ENCODE measurements at regions not wholly inside any gene's neighbourhood (a gene's known extent, or its start where the extent isn't known, plus 50 kb on each side); places are given as distances from the start of the nearest gene placed in this dataset.

DNA sequence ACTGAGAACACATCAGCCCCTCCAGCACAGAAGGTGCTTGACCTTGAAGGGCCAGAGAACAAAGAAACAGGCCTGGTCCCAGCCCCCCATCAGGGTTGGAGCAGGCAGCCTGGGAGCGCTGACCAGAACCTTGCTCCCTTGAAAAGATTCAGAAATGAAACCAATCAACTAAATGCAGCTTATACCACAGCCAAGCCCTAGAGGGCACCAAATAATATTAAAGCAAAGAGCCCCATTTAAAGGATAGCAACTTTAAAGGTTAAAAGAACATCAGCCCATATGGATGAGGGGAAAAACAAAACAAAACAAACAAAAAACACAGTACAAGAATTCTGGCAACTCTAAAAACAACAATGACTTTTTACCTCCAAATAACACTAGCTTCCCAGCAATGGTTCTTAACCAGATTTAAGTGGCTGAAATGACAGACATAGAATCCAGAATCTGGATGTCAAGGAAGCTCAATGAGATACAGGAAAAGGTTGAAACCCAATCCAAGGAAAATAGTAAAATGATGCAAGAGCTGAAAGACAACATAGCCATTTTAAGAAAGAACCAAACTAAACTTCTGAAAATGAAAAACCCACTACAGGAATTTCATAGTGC lies 471.9 kb downstream of the MTRR start:
- peaks cover 2% of the 10 kb centered on the region for H3K9me3 ChIP-seq (ENCODE audit: control insufficient read depth, low read depth, low read length)
- no peaks in the 10 kb centered on the region for H3K36me3 ChIP-seq (ENCODE audit: control insufficient read depth in 2 of 2, extremely low read depth in 1 of 2, insufficient read depth in 2 of 2, low read length in 2 of 2)
- FAIRE-seq (no peak), DNase-seq (ENCODE audit: low read depth, low spot score) (no peak)
- TF ChIP-seq, protein P1, sequence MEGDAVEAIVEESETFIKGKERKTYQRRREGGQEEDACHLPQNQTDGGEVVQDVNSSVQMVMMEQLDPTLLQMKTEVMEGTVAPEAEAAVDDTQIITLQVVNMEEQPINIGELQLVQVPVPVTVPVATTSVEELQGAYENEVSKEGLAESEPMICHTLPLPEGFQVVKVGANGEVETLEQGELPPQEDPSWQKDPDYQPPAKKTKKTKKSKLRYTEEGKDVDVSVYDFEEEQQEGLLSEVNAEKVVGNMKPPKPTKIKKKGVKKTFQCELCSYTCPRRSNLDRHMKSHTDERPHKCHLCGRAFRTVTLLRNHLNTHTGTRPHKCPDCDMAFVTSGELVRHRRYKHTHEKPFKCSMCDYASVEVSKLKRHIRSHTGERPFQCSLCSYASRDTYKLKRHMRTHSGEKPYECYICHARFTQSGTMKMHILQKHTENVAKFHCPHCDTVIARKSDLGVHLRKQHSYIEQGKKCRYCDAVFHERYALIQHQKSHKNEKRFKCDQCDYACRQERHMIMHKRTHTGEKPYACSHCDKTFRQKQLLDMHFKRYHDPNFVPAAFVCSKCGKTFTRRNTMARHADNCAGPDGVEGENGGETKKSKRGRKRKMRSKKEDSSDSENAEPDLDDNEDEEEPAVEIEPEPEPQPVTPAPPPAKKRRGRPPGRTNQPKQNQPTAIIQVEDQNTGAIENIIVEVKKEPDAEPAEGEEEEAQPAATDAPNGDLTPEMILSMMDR (optimal IDR thresholded peaks at IDR 0.05 in 1 of 3, IDR thresholded peaks at IDR 0.05 in 1 of 3, conservative IDR thresholded peaks at IDR 0.05 in 1 of 3; ENCODE audit: extremely low read depth in 1 of 3, insufficient read depth in 2 of 3, low read length in 3 of 3): peak in 1 of 3 experiments; percentile 47
- TF ChIP-seq EZH2 (IDR thresholded peaks at IDR 0.05; ENCODE audit: low read length): no peak
- no peak overlapping the region for H3K4me2 ChIP-seq (ENCODE audit: control insufficient read depth, extremely low read depth, insufficient read depth, low read depth, low read length)
- no peak overlapping the region for H3K4me3 ChIP-seq (ENCODE audit: control insufficient read depth in 2 of 3, extremely low read depth in 1 of 3, insufficient read depth in 2 of 3, low read depth in 1 of 3, low read length in 3 of 3)
- dilution Hi-C loops (cut with MboI; ENCODE audit: extremely low pct_ligation_motif_present, low sequenced_read_pairs): no loop called here
- no peak overlapping the region for H2AFZ ChIP-seq (ENCODE audit: control insufficient read depth, low read length)
- no peak overlapping the region for H3K27ac ChIP-seq (ENCODE audit: control insufficient read depth, insufficient read depth, low read length)
- no peaks in the 10 kb centered on the region for H3K27me3 ChIP-seq (ENCODE audit: control insufficient read depth, extremely low read depth, insufficient read depth, low read length)
- H3K9ac ChIP-seq (ENCODE audit: control insufficient read depth, extremely low read depth, insufficient read depth, low read length): no peak overlapping the region
- H4K20me1 ChIP-seq (ENCODE audit: control insufficient read depth, extremely low read depth, insufficient read depth, low read length): no peaks in the 10 kb centered on the region
- no peaks in the 10 kb centered on the region for H3K9me1 ChIP-seq (ENCODE audit: control insufficient read depth, extremely low read depth, insufficient read depth, low read length)
- no peaks in the 10 kb centered on the region for H3K79me2 ChIP-seq (ENCODE audit: control insufficient read depth, insufficient read depth, low read length)
- no peaks in the 10 kb centered on the region for H3K4me1 ChIP-seq (ENCODE audit: control insufficient read depth, extremely low read depth, insufficient read depth, low read length)

DNA sequence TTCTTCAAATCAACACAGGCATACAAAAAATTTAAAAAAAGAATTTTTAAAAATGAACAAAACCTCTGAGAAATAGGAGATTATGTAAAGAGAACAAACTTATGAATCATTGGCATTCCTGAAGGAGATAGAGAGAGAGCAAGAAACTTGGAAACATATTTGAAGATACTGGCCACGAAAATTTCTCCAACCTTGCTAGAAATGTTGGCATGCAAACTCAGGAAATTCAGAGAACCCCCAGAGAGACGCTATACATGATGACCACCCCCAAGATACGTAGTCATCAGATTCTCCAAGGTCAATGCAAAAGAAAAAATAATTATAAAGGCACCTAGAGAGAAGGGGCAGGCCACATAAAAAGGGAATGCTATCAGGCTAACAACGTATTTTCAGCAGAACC lies 472.5 kb downstream of the MTRR start:
- H2AFZ ChIP-seq (ENCODE audit: control insufficient read depth, low read length): no peak overlapping the region
- H4K20me1 ChIP-seq (ENCODE audit: control insufficient read depth, extremely low read depth, insufficient read depth, low read length): no peaks in the 10 kb centered on the region
- no peak overlapping the region for H3K4me2 ChIP-seq (ENCODE audit: control insufficient read depth, extremely low read depth, insufficient read depth, low read depth, low read length)
- FAIRE-seq: no peak
- H3K27ac ChIP-seq (ENCODE audit: control insufficient read depth, insufficient read depth, low read length): no peak overlapping the region
- H3K9me1 ChIP-seq (ENCODE audit: control insufficient read depth, extremely low read depth, insufficient read depth, low read length): no peaks in the 10 kb centered on the region
- no peak overlapping the region for H3K9ac ChIP-seq (ENCODE audit: control insufficient read depth, extremely low read depth, insufficient read depth, low read length)
- dilution Hi-C loops (cut with MboI; ENCODE audit: extremely low pct_ligation_motif_present, low sequenced_read_pairs): no loop called here
- H3K4me1 ChIP-seq (ENCODE audit: control insufficient read depth, extremely low read depth, insufficient read depth, low read length): no peaks in the 10 kb centered on the region
- TF ChIP-seq, protein P1 (optimal IDR thresholded peaks at IDR 0.05 in 1 of 3, IDR thresholded peaks at IDR 0.05 in 1 of 3, conservative IDR thresholded peaks at IDR 0.05 in 1 of 3; ENCODE audit: extremely low read depth in 1 of 3, insufficient read depth in 2 of 3, low read length in 3 of 3): no peak
- no peak for TF ChIP-seq EZH2 (IDR thresholded peaks at IDR 0.05; ENCODE audit: low read length)
- H3K27me3 ChIP-seq (ENCODE audit: control insufficient read depth, extremely low read depth, insufficient read depth, low read length): no peaks in the 10 kb centered on the region
- H3K9me3 ChIP-seq (ENCODE audit: control insufficient read depth, low read depth, low read length): peaks cover 2% of the 10 kb centered on the region
- DNase-seq (ENCODE audit: low read depth, low spot score): no peak
- no peak overlapping the region for H3K4me3 ChIP-seq (ENCODE audit: control insufficient read depth in 2 of 3, extremely low read depth in 1 of 3, insufficient read depth in 2 of 3, low read depth in 1 of 3, low read length in 3 of 3)
- no peaks in the 10 kb centered on the region for H3K36me3 ChIP-seq (ENCODE audit: control insufficient read depth in 2 of 2, extremely low read depth in 1 of 2, insufficient read depth in 2 of 2, low read length in 2 of 2)
- no peaks in the 10 kb centered on the region for H3K79me2 ChIP-seq (ENCODE audit: control insufficient read depth, insufficient read depth, low read length)

Data from keratinocyte (primary cell).